ENCODE measurements at regions not wholly inside any gene's neighbourhood (a gene's known extent, or its start where the extent isn't known, plus 50 kb on each side); places are given as distances from the start of the nearest gene placed in this dataset.

GRCh38 chr12:97173688-97174410 is 266.8 kb downstream of the NEDD1 start:
- no peaks in the 10 kb centered on the region for H3K27me3 ChIP-seq (ENCODE audit: control insufficient read depth, insufficient read depth, low read length)
- H3K27ac ChIP-seq (ENCODE audit: low read length) = no peak overlapping the region
- H3K4me1 ChIP-seq (ENCODE audit: control insufficient read depth, insufficient read depth, low read length) = 0 out of 2 replicates have a peak, but pooled peaks cover 2% of the 10 kb centered on the region
- no peak for DNase-seq (ENCODE audit: low read depth, low spot score)
- H3K4me3 ChIP-seq (ENCODE audit: low read length) = no peak overlapping the region
- no peaks in the 10 kb centered on the region for H3K36me3 ChIP-seq (ENCODE audit: control insufficient read depth, insufficient read depth, low read length)
- no peaks in the 10 kb centered on the region for H3K9me3 ChIP-seq (ENCODE audit: control insufficient read depth, insufficient read depth, low read length)
- WGBS (ENCODE audit: insufficient coverage, insufficient read length) = no CpG with 5 or more reads among the region's 5 CpGs

DNA sequence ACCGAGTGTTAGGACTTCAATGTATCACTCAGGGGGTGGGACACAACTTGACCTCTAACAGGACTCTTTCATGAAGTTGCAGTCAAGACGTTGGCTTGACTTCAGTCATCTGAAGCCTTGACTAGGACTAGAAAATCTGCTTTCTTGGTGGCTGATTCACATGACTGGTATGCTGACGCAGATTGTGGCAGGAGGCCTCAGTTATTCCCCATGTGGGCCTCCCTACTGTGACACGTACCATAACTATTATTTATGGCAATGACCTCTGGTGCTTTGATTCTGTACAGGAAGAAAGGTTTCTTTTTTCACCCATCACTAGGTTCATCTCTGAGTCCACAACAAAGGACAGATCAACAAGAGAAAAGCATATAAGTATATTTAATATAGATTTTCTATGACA is 270.4 kb downstream of the NEDD1 start:
- no peaks in the 10 kb centered on the region for H3K9me3 ChIP-seq (ENCODE audit: control insufficient read depth, insufficient read depth, low read length)
- no peaks in the 10 kb centered on the region for H3K27me3 ChIP-seq (ENCODE audit: control insufficient read depth, insufficient read depth, low read length)
- no peak for DNase-seq (ENCODE audit: low read depth, low spot score)
- no peak overlapping the region for H3K27ac ChIP-seq (ENCODE audit: low read length)
- H3K4me3 ChIP-seq (ENCODE audit: low read length) = no peak overlapping the region
- 0 out of 2 replicates have a peak, but pooled peaks cover 2% of the 10 kb centered on the region for H3K4me1 ChIP-seq (ENCODE audit: control insufficient read depth, insufficient read depth, low read length)
- H3K36me3 ChIP-seq (ENCODE audit: control insufficient read depth, insufficient read depth, low read length) = no peaks in the 10 kb centered on the region
- no CpG with 5 or more reads among the region's 4 CpGs for WGBS (ENCODE audit: insufficient coverage, insufficient read length)

GRCh38 chr12:97181571-97182265 is 274.7 kb downstream of the NEDD1 start:
- no peaks in the 10 kb centered on the region for H3K27me3 ChIP-seq (ENCODE audit: control insufficient read depth, insufficient read depth, low read length)
- DNase-seq (ENCODE audit: low read depth, low spot score) = no peak
- H3K36me3 ChIP-seq (ENCODE audit: control insufficient read depth, insufficient read depth, low read length) = no peaks in the 10 kb centered on the region
- H3K27ac ChIP-seq (ENCODE audit: low read length) = no peak overlapping the region
- H3K4me1 ChIP-seq (ENCODE audit: control insufficient read depth, insufficient read depth, low read length) = no peaks in the 10 kb centered on the region
- no peaks in the 10 kb centered on the region for H3K9me3 ChIP-seq (ENCODE audit: control insufficient read depth, insufficient read depth, low read length)
- no CpG with 5 or more reads among the region's 10 CpGs for WGBS (ENCODE audit: insufficient coverage, insufficient read length)
- no peak overlapping the region for H3K4me3 ChIP-seq (ENCODE audit: low read length)

GRCh38 chr12:97182769-97183168 is 275.7 kb downstream of the NEDD1 start:
- Histone ChIP-seq H3K9me3 (ENCODE audit: control insufficient read depth, insufficient read depth, low read length) (no peaks in the 10 kb centered on the region), H3K27ac (ENCODE audit: low read length) (no peak overlapping the region), H3K27me3 (ENCODE audit: control insufficient read depth, insufficient read depth, low read length) (no peaks in the 10 kb centered on the region), H3K36me3 (ENCODE audit: control insufficient read depth, insufficient read depth, low read length) (no peaks in the 10 kb centered on the region), H3K4me1 (ENCODE audit: control insufficient read depth, insufficient read depth, low read length) (no peaks in the 10 kb centered on the region), H3K4me3 (ENCODE audit: low read length) (no peak overlapping the region)
- no peak for DNase-seq (ENCODE audit: low read depth, low spot score)
- no CpG with 5 or more reads among the region's 4 CpGs for WGBS (ENCODE audit: insufficient coverage, insufficient read length)

GRCh38 chr12:97184127-97184773 is 277.2 kb downstream of the NEDD1 start:
- H3K9me3 ChIP-seq (ENCODE audit: control insufficient read depth, insufficient read depth, low read length) = no peaks in the 10 kb centered on the region
- no peaks in the 10 kb centered on the region for H3K36me3 ChIP-seq (ENCODE audit: control insufficient read depth, insufficient read depth, low read length)
- H3K4me3 ChIP-seq (ENCODE audit: low read length) = no peak overlapping the region
- no peak overlapping the region for H3K27ac ChIP-seq (ENCODE audit: low read length)
- DNase-seq (ENCODE audit: low read depth, low spot score) = no peak
- no peaks in the 10 kb centered on the region for H3K4me1 ChIP-seq (ENCODE audit: control insufficient read depth, insufficient read depth, low read length)
- no CpG with 5 or more reads among the region's 3 CpGs for WGBS (ENCODE audit: insufficient coverage, insufficient read length)
- no peaks in the 10 kb centered on the region for H3K27me3 ChIP-seq (ENCODE audit: control insufficient read depth, insufficient read depth, low read length)

DNA sequence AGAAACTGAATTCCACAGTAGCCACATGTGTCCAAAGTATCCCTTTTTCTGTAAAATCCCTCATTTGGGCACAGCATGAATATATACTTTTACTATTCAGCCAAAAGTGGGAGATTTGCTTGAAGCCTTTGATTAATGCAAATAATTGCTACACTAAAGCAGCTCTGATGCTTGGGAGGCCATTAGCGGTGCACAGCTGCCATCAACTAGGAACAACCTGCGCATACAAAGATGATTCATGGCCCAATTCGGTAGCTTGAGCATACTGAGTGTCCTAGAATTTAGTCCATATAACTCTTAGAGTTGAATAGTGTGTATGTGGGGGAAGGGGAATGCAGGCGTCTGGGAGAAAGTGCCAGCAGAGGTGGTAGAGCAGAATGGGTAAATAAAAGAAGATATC is 277.0 kb upstream of the RMST start:
- Histone ChIP-seq H3K4me3 (ENCODE audit: low read length) (no peak overlapping the region), H3K9me3 (ENCODE audit: control insufficient read depth, insufficient read depth, low read length) (no peaks in the 10 kb centered on the region), H3K4me1 (ENCODE audit: control insufficient read depth, insufficient read depth, low read length) (no peaks in the 10 kb centered on the region), H3K27ac (ENCODE audit: low read length) (no peak overlapping the region), H3K36me3 (ENCODE audit: control insufficient read depth, insufficient read depth, low read length) (no peaks in the 10 kb centered on the region), H3K27me3 (ENCODE audit: control insufficient read depth, insufficient read depth, low read length) (no peaks in the 10 kb centered on the region)
- WGBS (ENCODE audit: insufficient coverage, insufficient read length) = no CpG with 5 or more reads among the region's 4 CpGs
- no peak for DNase-seq (ENCODE audit: low read depth, low spot score)

GRCh38 chr12:97194546-97194945 is 268.1 kb upstream of the RMST start:
- no peaks in the 10 kb centered on the region for H3K27me3 ChIP-seq (ENCODE audit: control insufficient read depth, insufficient read depth, low read length)
- H3K9me3 ChIP-seq (ENCODE audit: control insufficient read depth, insufficient read depth, low read length) = no peaks in the 10 kb centered on the region; the same call in 1 of the 2 replicates
- WGBS (ENCODE audit: insufficient coverage, insufficient read length) = no CpG with 5 or more reads among the region's 4 CpGs
- no peak for DNase-seq (ENCODE audit: low read depth, low spot score)
- no peak overlapping the region for H3K4me3 ChIP-seq (ENCODE audit: low read length)
- no peaks in the 10 kb centered on the region for H3K4me1 ChIP-seq (ENCODE audit: control insufficient read depth, insufficient read depth, low read length)
- H3K27ac ChIP-seq (ENCODE audit: low read length) = no peak overlapping the region
- H3K36me3 ChIP-seq (ENCODE audit: control insufficient read depth, insufficient read depth, low read length) = no peaks in the 10 kb centered on the region

- Histone ChIP-seq H3K36me3 (ENCODE audit: control insufficient read depth, insufficient read depth, low read length) (no peaks in the 10 kb centered on the region), H3K27ac (ENCODE audit: low read length) (no peak overlapping the region), H3K27me3 (ENCODE audit: control insufficient read depth, insufficient read depth, low read length) (no peaks in the 10 kb centered on the region), H3K9me3 (ENCODE audit: control insufficient read depth, insufficient read depth, low read length) (no peaks in the 10 kb centered on the region), H3K4me3 (ENCODE audit: low read length) (no peak overlapping the region), H3K4me1 (ENCODE audit: control insufficient read depth, insufficient read depth, low read length) (no peaks in the 10 kb centered on the region)
- no CpG with 5 or more reads among the region's 5 CpGs for WGBS (ENCODE audit: insufficient coverage, insufficient read length)
- no peak for DNase-seq (ENCODE audit: low read depth, low spot score)
These were observed 262.4 kb upstream of the RMST start for GRCh38 chr12:97200181-97200580.

DNA sequence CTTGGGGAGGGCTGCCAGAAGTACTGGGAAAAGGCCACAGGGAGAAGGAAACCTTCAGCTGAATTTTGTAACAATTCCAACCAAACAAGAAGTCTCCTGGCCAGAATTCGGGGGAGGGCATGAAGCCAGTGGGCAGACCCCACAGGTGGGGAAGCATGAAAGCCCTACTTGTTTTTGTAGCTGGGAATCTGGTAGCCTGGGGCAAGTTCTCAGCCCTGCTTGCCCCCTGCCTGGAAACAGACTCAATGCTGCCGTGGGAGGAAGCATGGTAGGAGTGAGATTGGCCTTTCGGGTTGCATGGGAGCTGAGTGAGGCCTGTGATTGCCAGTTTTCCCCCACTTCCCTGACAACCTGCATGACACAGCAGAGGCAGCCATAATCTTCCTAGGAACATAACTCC is 259.2 kb upstream of the RMST start:
- Histone ChIP-seq H3K27ac (ENCODE audit: low read length) (no peak overlapping the region), H3K4me3 (ENCODE audit: low read length) (no peak overlapping the region), H3K9me3 (ENCODE audit: control insufficient read depth, insufficient read depth, low read length) (no peaks in the 10 kb centered on the region), H3K4me1 (ENCODE audit: control insufficient read depth, insufficient read depth, low read length) (no peaks in the 10 kb centered on the region), H3K36me3 (ENCODE audit: control insufficient read depth, insufficient read depth, low read length) (no peaks in the 10 kb centered on the region), H3K27me3 (ENCODE audit: control insufficient read depth, insufficient read depth, low read length) (no peaks in the 10 kb centered on the region)
- no CpG with 5 or more reads among the region's 3 CpGs for WGBS (ENCODE audit: insufficient coverage, insufficient read length)
- DNase-seq (ENCODE audit: low read depth, low spot score) = no peak

GRCh38 chr12:97209997-97210396 is 252.6 kb upstream of the RMST start:
- WGBS (ENCODE audit: insufficient coverage, insufficient read length) = no CpG with 5 or more reads among the region's 1 CpG
- no peak overlapping the region for H3K4me3 ChIP-seq (ENCODE audit: low read length)
- no peaks in the 10 kb centered on the region for H3K27me3 ChIP-seq (ENCODE audit: control insufficient read depth, insufficient read depth, low read length)
- no peaks in the 10 kb centered on the region for H3K36me3 ChIP-seq (ENCODE audit: control insufficient read depth, insufficient read depth, low read length)
- no peaks in the 10 kb centered on the region for H3K4me1 ChIP-seq (ENCODE audit: control insufficient read depth, insufficient read depth, low read length)
- H3K27ac ChIP-seq (ENCODE audit: low read length) = no peak overlapping the region
- H3K9me3 ChIP-seq (ENCODE audit: control insufficient read depth, insufficient read depth, low read length) = no peaks in the 10 kb centered on the region
- no peak for DNase-seq (ENCODE audit: low read depth, low spot score)

Measured in iPS DF 6.9 (cell line).